Chondrocyte (in vitro differentiated cells): ENCODE measurements at regions not wholly inside any gene's neighbourhood (a gene's known extent, or its start where the extent isn't known, plus 50 kb on each side); places are given as distances from the start of the nearest gene placed in this dataset.

ENCODE experiments used
- DNase-seq: peaks from one replicate; pipeline ENCODE4 v3.0.0; 2021; ENCODE audit warnings: mixed read lengths, low spot score
- H3K27ac Mint-ChIP-seq: one replicate; pipeline ENCODE4 v1.8.0; 2021; ENCODE audit warnings: mild to moderate bottlenecking, moderate library complexity, mixed read lengths; ENCODE audit not compliant: unreplicated experiment
- H3K27me3 Mint-ChIP-seq: 2 replicates; pipeline ENCODE4 v1.8.0; 2021; ENCODE audit warnings: low read depth, mixed read lengths
- H3K36me3 Mint-ChIP-seq: 2 replicates; pipeline ENCODE4 v1.8.0; 2021; ENCODE audit warnings: low read depth, mixed read lengths
- H3K4me1 Mint-ChIP-seq: 2 replicates; pipeline ENCODE4 v1.8.0; 2021; ENCODE audit warnings: low read depth, mild to moderate bottlenecking, mixed read lengths
- H3K4me3 Mint-ChIP-seq: one replicate; pipeline ENCODE4 v1.8.0; 2021; ENCODE audit warnings: mild to moderate bottlenecking, moderate library complexity, mixed read lengths; ENCODE audit not compliant: unreplicated experiment
- H3K9me3 Mint-ChIP-seq: 2 replicates; pipeline ENCODE4 v1.8.0; 2021; ENCODE audit warnings: low read depth, mixed read lengths
- TF ChIP-seq, protein P1 (sequence below): fragments of 200-600 bp; sonication (generic); IDR thresholded peaks from 2 replicates; pipeline ENCODE4 v1.5.0; 2021; ENCODE audit warnings: antibody characterized with exemption, mild to moderate bottlenecking, moderate library complexity

- DNase-seq, result no peak
- TF ChIP-seq, protein P1, sequence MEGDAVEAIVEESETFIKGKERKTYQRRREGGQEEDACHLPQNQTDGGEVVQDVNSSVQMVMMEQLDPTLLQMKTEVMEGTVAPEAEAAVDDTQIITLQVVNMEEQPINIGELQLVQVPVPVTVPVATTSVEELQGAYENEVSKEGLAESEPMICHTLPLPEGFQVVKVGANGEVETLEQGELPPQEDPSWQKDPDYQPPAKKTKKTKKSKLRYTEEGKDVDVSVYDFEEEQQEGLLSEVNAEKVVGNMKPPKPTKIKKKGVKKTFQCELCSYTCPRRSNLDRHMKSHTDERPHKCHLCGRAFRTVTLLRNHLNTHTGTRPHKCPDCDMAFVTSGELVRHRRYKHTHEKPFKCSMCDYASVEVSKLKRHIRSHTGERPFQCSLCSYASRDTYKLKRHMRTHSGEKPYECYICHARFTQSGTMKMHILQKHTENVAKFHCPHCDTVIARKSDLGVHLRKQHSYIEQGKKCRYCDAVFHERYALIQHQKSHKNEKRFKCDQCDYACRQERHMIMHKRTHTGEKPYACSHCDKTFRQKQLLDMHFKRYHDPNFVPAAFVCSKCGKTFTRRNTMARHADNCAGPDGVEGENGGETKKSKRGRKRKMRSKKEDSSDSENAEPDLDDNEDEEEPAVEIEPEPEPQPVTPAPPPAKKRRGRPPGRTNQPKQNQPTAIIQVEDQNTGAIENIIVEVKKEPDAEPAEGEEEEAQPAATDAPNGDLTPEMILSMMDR, result no peak
- H3K9me3 Mint-ChIP-seq, result peaks cover 9% of the 10 kb centered on the region
- H3K4me1 Mint-ChIP-seq, result peaks cover 1% of the 10 kb centered on the region
- no peak overlapping the region for H3K27ac Mint-ChIP-seq
- H3K4me3 Mint-ChIP-seq, result no peak overlapping the region
- no peaks in the 10 kb centered on the region for H3K36me3 Mint-ChIP-seq
- no peaks in the 10 kb centered on the region for H3K27me3 Mint-ChIP-seq
These were observed 59.0 kb upstream of the BOD1 start for GRCh38 chr5:173675287-173675996.

DNA sequence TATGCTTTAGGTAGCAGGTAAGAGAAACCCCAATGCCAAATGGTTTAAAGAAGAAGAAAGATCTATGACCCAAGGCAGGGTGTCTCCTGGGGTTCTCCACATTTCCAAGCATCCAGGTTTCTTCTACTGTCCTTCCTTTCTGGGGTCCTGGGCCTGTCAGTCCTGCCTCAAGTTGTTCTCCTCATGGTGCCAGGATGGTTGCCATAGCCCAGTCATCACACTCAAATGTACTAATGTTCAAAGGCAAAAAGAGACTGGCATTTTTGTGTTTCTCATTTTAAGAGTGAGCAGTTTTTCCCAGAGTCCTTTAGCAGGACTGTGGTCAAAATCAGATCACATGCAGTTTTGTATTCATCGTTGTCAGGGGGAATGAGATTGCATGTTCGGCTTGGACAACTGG lies 59.9 kb upstream of the BOD1 start:
- Mint-ChIP-seq H3K36me3 (no peaks in the 10 kb centered on the region), H3K27ac (no peak overlapping the region), H3K4me1 (no peaks in the 10 kb centered on the region), H3K9me3 (peaks cover 9% of the 10 kb centered on the region), H3K27me3 (no peaks in the 10 kb centered on the region), H3K4me3 (no peak overlapping the region)
- TF ChIP-seq, protein P1, result no peak
- DNase-seq, result no peak

- no peak overlapping the region for H3K4me3 Mint-ChIP-seq
- H3K36me3 Mint-ChIP-seq, result no peaks in the 10 kb centered on the region
- no peak for DNase-seq
- TF ChIP-seq, protein P1, result no peak
- no peaks in the 10 kb centered on the region for H3K4me1 Mint-ChIP-seq
- no peak overlapping the region for H3K27ac Mint-ChIP-seq
- H3K9me3 Mint-ChIP-seq, result peaks cover 9% of the 10 kb centered on the region
- no peaks in the 10 kb centered on the region for H3K27me3 Mint-ChIP-seq
These were observed 60.7 kb upstream of the BOD1 start for GRCh38 chr5:173677125-173677672.

DNA sequence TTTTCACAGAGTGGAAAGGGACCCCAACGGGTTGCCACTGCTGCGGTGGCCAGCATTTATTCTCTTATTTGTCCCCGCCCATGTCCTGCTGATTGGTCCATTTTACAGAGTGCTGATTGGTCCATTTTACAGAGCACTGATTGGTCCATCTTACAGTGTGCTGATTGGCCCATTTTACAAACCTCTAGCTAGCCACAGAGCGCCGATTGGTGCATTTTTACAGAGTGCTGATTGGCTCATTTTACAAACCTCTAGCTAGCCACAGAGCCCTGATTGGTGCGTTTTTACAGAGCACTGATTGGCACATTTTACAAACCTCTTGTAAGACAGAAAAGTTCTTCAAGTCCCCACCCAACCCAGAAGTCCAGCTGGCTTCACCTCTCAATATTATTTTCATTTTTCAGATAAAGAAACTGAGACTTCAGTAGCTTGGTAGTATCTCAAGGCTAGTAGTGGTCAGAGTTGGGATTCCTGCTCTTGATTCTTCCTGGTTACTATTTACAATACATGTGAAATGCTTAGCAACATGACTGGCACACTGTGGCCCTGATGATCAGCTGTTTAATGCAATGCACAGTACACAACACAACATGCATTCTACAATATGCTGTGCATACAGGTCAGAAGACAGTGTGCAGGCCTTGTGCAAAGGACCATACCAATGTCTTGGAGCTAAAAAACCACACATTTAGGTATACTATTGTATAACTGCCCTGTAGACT lies 63.6 kb upstream of the BOD1 start:
- no peak overlapping the region for H3K27ac Mint-ChIP-seq
- no peak overlapping the region for H3K4me3 Mint-ChIP-seq
- no peaks in the 10 kb centered on the region for H3K36me3 Mint-ChIP-seq
- peaks cover 7% of the 10 kb centered on the region for H3K9me3 Mint-ChIP-seq
- TF ChIP-seq, protein P1, result no peak
- no peak for DNase-seq
- no peaks in the 10 kb centered on the region for H3K4me1 Mint-ChIP-seq
- H3K27me3 Mint-ChIP-seq, result no peaks in the 10 kb centered on the region

DNA sequence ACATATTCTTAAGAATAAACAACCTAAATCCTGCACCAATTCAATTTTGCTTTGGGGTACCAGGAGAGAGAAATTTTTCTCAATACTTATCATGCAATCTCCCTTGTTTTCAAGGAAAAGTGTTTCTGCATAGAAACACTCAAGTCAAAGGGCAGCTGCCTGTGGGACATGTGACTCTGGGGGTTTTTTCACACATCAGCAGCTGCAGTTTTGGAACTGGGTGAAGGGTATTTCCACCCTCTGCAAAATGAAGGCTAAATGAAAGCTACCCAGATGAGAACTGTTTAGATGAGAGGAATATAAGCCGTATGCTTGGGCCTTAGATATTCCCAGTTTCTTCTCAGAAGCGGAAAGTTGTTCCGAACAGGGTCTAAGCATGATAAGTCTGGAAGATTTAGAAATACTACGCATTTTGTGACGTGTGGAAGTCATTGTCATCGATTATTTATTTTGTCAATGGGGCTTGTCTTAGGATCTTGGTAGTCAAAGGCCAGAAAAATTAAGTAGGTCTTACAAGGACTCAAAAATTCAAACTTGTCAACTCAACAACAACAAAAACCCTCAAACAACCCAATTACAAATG lies 64.3 kb upstream of the BOD1 start:
- peaks cover 4% of the 10 kb centered on the region for H3K9me3 Mint-ChIP-seq
- no peaks in the 10 kb centered on the region for H3K27me3 Mint-ChIP-seq
- DNase-seq, result no peak
- no peak overlapping the region for H3K4me3 Mint-ChIP-seq
- H3K27ac Mint-ChIP-seq, result no peak overlapping the region
- H3K36me3 Mint-ChIP-seq, result no peaks in the 10 kb centered on the region
- TF ChIP-seq, protein P1, result no peak
- no peaks in the 10 kb centered on the region for H3K4me1 Mint-ChIP-seq
